ENCODE measurements at regions not wholly inside any gene's neighbourhood (a gene's known extent, or its start where the extent isn't known, plus 50 kb on each side); places are given as distances from the start of the nearest gene placed in this dataset.
"Not testable (repeated sequence)": the region's sequence is repeated elsewhere in the genome, so short reads cannot be mapped to it uniquely, and the experiment has no call there.

GRCh38 chr17:77290759-77291558 lies 150.2 kb downstream of the SEC14L1 start:
- not testable (repeated sequence) for DNase-seq

GRCh38 chr17:77291591-77292386 lies 151.0 kb downstream of the SEC14L1 start:
- DNase-seq: no peak

DNA sequence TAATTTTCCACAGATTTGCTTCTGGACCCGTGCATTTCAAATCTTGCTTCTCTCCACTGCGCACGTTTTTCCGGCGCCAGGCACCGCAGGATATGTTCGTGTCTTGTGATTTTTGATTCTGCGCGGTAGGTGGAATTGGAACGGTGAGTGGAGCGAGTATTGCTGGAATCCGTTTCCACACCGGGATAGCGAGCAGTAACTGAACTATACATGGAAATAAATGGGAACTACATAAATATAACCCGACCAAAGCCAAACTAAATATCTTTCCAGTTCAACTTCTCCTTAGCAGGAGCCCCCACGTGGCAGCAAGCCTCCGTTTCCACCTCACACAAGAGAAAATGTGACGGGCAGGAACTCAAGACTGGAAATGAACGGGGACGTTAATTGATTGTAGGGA lies 154.0 kb downstream of the SEC14L1 start:
- DNase-seq: no peak

- DNase-seq: no peak
Measured at GRCh38 chr17:77295241-77295853, 154.6 kb downstream of the SEC14L1 start.

- DNase-seq: no peak
Measured at GRCh38 chr17:77296769-77297409, 156.1 kb downstream of the SEC14L1 start.

DNA sequence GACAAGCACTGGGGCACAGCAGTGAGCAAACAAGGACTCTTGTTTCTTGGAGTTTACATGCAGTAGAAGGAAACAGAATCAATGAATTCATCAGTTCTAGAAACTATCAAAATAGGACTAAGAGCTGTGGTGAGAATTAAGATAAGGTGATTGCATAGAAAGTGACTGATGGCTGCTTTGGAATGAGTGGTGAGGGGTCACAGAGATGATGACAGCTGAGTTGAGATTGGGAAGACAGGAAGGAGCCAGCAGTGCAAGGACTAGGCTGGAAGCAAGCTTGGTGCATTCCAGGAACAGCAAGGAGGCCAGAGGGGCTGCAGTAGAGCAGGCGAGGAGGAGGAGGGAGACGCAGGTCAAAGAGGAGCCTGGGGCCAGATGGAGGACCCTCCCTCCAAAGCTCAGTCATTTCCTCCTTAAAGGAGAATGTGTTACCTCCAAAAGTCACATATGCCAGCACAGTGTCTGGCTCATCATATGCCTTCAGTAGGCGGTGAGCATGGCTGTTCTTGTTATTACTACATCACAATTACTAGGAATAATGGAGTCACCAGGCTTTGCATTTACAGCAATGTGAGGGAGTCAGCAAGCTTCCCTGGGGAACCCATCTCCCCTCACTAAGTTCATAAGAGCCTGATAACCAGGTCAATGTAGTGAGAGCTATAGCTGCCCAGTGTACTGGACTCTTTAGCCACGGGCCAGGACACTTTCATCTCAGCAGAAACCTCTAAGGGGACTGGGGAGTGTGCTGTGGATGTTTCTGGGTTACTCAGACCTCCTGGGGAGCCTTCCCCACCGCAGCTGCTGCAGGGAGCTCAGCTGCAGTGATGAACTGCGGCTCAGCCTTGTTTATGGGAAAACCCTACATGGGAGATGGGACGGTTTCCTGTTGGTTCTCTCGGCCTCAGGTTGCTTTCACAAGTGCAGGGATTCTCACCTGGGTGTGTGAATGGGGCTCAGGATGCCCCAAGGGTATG lies 157.2 kb downstream of the SEC14L1 start:
- no peak for DNase-seq

DNA sequence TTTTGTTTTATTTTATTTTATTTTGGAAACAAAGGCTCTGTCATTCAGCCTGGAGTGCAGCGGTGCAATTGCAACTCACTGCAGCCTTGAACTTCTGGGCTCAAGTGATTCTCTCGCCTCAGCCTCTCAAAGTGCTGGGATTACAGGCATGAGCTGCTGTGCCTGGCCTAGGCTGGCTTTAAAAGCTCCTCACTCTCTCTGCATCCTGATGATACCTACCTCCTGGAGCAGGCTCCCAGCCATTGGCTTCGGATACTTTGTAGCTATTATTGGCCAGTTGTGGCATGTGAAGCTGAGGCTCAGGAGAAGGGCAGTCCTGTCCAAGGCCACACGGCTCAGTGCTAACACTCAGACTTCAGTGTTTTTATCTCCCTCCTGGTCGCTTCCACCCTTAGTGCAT lies 158.0 kb downstream of the SEC14L1 start:
- no peak for DNase-seq

DNA sequence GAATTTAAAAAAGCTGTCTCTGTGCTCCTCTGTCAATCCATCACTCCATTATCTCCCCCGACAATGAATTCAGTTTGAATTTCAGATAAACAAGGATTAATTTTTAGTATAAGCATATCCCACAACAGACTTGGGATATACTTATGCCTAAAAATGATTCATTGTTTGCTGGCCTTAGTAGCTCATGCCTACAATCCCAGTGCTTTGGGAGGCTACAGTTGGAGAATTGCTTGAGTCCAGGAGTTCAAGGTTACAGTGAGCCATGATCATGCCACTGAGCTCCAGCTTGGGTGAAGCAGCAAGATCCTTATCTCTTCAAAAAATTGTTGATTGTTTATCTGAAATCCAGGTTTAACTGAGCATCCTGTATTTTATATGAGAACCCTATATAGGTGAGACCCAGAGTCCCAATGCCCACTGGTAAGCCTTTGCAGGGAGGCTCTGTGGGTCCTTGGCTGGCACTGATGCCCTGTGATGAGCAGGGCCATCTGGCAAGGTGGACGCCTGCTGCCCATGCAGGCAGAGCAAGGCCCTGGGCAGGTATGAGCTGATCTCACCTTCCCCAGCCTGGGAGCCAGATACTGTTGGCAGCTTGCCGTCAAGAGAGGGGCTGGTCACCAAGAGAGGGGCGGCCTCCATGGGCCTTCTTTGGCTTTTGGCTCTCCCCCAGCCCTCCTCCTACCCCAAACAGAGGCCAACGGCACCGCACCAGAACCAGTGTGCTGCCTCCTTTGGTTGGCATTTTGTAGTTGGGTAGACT lies 158.7 kb downstream of the SEC14L1 start:
- DNase-seq: no peak

- DNase-seq: no peak
Measured at GRCh38 chr17:77300016-77300686, 159.4 kb downstream of the SEC14L1 start.

DNA sequence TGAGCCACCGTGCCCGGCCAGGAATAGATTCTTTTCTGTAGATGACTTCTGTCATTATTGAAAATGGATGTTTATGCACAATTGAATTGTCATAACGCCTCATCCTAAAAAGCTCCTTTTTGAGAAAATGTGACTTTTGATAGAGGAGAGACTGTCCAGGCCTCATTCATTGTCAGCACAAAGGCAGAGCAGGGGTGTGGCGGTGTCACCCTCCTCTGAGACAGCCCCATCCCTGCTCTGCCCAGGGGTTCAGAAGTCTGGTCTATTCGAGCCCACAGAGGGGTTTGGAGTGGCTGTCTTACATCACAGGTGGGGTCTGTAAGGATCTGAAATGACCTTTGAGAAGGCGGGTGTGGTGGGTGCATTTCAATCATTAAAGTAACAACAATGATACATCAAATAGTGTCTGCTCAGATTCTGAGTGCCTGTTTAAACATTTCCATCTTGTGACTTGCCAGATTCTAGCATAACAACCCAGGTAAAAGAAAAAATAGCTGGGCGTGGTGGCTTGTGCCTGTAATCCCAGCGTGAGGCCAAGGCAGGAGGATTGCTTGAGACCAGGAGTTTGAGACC lies 161.0 kb downstream of the SEC14L1 start:
- DNase-seq: no peak

DNA sequence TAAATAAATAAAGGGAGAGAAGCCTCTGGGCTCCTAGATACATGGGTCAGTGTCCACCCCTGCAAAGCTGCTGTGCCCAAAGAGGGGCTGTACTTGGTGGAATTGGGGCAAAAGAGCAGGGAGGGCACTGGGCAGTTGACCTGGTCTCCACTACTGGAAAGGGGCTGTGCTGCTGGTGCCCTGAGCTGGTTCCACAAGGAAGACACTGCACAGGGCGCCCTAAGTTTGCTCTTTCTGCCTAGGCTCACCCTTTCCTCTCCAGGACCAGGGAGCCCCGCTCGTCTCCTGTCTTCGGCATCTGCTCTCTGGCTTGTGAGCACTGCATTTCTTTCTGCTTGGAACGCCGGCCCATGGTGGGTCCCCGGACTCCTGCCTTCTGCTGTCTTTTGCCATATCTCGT lies 161.9 kb downstream of the SEC14L1 start:
- no peak for DNase-seq

GRCh38 chr17:77303620-77304019 lies 162.9 kb downstream of the SEC14L1 start:
- no peak for DNase-seq

DNA sequence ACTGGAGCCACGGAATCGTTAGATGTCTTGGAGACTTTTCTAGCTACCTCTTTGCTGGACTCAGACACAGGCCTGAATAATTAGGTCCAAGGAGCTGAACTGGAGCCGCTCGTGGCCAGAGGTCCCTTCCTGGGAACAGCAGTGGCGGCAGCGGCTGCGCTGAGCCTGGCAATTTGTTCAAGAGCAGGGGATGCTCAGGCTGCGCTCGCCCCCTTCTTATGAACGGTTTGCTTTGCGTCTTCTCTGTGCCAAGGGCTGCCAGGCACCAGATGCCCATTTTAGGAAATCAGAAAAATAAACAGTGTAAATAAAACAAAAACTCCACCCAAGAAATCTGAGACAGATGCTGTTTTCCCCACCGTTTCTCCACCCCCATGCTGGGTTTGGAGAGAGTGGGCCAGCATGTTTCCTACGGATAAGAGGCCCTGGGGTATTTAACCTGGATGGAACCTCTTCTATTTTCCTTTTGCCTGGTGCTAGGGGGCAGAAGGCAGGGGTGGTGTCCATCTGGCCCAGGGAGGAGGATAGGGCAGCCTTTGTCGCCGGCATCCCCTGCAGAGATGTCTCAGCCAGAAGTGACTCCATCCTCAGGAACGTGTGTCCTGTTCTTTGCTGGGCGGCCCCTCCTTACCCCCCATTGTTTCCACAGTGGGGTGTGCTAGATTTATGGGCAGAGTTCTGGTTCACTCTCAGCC lies 163.4 kb downstream of the SEC14L1 start:
- no peak for DNase-seq

DNA sequence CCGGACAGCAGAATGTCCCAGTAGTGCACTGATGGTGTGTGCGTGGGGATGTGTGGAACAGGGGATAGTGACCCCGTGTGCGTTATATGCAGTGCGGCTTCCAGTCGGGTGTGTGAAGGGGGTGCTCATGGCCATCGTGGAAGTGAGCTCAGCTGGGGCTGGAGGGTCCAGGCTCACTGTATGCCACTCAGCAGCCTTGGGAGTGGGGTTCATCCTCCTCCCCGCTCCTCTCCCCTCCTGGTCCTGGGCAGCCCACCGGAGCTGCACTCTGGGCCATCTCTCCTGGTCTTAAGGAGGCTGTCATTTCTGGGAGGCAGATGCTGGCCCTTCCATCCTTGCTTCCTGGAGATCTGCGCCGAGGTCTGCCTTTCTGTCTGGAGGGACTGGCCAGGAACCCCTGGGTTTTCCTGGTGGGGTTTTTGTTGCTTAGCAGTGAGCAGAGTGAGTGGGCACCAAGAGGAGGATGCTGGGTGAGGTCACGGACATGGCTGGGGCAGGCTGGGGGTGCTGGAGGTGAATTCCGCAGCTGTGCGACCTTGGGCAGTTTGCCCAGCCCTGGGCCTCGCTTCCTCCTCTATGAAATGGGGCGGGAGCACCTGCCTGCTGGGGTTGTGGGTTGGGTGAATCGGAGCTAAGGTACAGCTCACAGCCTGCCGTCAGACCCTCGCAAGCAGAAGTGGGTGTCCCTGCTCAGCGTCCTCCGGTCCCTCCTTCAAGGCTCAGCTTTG lies 164.1 kb downstream of the SEC14L1 start:
- DNase-seq: no peak

GRCh38 chr17:77306048-77306789 lies 165.4 kb downstream of the SEC14L1 start:
- DNase-seq: no peak

DNA sequence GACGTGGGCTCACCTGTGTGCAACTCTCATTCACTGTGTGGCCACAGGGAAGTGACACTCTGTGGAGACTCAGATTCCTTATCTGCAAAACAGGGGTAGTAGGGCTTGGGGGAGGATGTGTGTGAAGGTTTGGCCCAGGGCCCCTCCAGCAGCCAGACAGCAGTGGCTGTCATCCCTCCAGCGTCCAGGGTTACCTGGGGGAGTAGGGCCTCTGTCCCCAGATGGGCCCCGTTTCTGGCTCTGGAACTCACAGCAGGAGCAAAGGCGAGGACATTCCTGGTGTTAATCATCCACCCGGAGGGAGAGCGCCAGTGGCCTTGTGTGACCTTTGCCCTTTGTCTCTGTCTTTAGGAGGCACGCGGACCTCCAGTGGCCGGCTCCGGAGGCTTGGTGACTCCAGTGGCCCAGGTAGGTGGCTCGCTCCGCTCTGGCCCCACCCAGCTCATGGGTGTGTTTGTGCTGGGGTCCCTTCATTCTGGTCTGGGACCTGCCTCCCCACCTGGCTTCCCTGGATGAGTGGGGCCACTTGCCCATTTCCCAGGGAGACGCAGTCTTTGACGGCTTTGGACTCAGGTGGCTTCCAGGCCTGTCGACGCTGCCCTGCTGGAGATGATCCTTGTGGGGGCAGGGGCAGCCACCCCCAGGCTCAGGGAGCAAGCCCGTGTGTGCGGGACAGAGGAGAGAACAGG lies 166.2 kb downstream of the SEC14L1 start:
- DNase-seq: no peak

DNA sequence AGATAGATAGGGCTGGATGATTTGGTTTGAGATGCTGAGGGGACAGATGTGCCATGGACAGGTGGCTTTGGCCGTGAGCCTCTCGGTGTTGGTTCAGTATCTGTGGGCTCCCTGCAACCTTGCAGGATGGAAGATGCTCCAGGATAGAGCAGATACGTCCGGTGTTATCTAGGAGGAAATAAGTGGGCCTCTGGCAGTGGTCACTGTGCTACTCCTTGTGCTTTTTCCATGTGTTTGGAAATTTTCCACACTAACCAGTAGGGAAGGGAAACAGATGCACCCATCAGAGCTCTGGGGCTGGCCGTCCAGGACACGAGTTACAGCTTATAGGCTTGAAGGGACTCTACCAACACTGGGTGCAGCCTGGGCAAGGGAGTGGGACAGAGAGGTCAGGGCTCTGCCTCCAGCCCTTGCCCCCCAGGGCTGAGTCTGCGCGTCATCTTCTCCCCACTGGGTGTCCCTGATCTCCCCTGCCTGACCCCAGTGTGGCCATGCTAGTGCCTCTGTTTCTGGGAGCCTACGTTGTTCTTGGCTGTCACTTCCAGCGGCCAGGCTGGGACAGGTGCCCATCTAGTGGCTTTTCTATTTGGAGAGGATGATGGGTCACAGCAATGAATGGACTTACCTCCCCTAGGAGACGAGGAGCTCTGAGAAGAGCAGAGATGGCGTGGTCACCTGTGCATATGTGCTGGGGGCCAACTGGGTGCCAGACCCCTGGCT lies 166.9 kb downstream of the SEC14L1 start:
- no peak for DNase-seq
